NCI-H460 (cell line): ENCODE measurements at regions not wholly inside any gene's neighbourhood (a gene's known extent, or its start where the extent isn't known, plus 50 kb on each side); places are given as distances from the start of the nearest gene placed in this dataset.

Experiments
- DNase-seq: peaks from one replicate; pipeline ENCODE4 v3.0.0-alpha.2; 2016; ENCODE audit warnings: low read depth; ENCODE audit errors: extremely low read depth

- no peak for DNase-seq
Measured at GRCh38 chr5:125558016-125558415, 811.6 kb upstream of the ZNF608 start.

GRCh38 chr5:125558466-125558865 is 812.0 kb upstream of the ZNF608 start:
- DNase-seq: no peak

- DNase-seq: no peak
Measured at GRCh38 chr5:125559296-125559695, 812.9 kb upstream of the ZNF608 start.

GRCh38 chr5:125560476-125561225 is 814.2 kb upstream of the ZNF608 start:
- DNase-seq: no peak

- DNase-seq: no peak
Measured at GRCh38 chr5:125564317-125564975, 818.0 kb upstream of the ZNF608 start.

- DNase-seq: no peak
Measured at GRCh38 chr5:125574491-125575044, 828.1 kb upstream of the ZNF608 start.

- DNase-seq: no peak
Measured at GRCh38 chr5:125575171-125575890, 828.9 kb upstream of the ZNF608 start.

- DNase-seq: no peak
Measured at GRCh38 chr5:125575891-125576505, 829.6 kb upstream of the ZNF608 start.

- no peak for DNase-seq
Measured at GRCh38 chr5:125576822-125577221, 830.4 kb upstream of the ZNF608 start.

GRCh38 chr5:125578551-125578950 is 832.1 kb upstream of the ZNF608 start:
- no peak for DNase-seq

- DNase-seq: no peak
Measured at GRCh38 chr5:125579182-125579581, 832.7 kb upstream of the ZNF608 start.

GRCh38 chr5:125581311-125581710 is 834.9 kb upstream of the ZNF608 start:
- DNase-seq: no peak

GRCh38 chr5:125582352-125582751 is 835.9 kb upstream of the ZNF608 start:
- DNase-seq: no peak

GRCh38 chr5:125583321-125584139 is 837.1 kb upstream of the ZNF608 start:
- no peak for DNase-seq

- DNase-seq: no peak
Measured at GRCh38 chr5:125584140-125584520, 837.7 kb upstream of the ZNF608 start.

- no peak for DNase-seq
Measured at GRCh38 chr5:125587631-125588030, 835.6 kb upstream of the GRAMD2B start.

- DNase-seq: no peak
Measured at GRCh38 chr5:125592856-125593255, 830.4 kb upstream of the GRAMD2B start.

- no peak for DNase-seq
Measured at GRCh38 chr5:125595095-125595494, 828.1 kb upstream of the GRAMD2B start.

- no peak for DNase-seq
Measured at GRCh38 chr5:125595845-125596244, 827.4 kb upstream of the GRAMD2B start.

- DNase-seq: no peak
Measured at GRCh38 chr5:125597338-125597737, 825.9 kb upstream of the GRAMD2B start.
